IPS-NIHi7 (cell line): ENCODE measurements at regions not wholly inside any gene's neighbourhood (a gene's known extent, or its start where the extent isn't known, plus 50 kb on each side); places are given as distances from the start of the nearest gene placed in this dataset.

Source experiments
- DNase-seq: peaks from one replicate; pipeline ENCODE4 v3.0.0; 2012; ENCODE audit warnings: mixed read lengths; ENCODE audit errors: extremely low spot score

DNA sequence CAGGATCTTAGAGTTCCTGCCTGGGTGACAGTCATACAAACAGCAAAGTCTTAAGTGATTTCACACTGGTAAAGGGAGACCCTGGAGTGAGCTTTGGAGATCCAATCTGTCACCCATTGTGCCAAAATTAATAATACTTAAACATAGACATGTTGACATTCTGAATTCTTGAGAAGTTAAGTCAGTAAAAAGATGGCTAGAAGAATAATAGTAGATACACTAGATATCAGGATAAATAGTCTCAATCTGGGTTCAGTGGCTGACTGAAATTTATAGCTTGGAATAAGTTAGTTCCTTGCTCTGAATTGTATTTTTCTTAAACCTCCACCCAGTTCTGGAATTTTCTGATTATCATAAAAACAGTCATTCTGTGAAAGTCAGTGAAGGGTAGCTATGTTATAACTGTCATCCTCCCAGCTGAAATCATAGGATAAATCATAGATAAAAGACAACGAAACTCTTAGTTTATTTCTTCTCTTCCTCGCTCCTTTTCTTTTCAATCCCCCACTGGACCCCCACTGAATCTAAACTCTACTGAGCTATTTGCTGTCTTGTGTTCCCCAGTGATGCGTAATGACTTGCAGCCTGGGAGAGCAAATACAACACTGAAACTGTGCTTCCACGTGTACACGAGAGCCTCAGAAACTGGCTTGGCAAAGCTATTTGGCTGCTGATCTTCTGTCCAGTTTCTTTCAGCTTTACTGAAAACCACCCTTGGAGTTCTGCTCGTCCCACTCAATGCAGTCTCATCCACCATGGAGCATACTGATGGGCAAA, 175.4 kb upstream of the TP63 start:
- DNase-seq, result no peak

DNA sequence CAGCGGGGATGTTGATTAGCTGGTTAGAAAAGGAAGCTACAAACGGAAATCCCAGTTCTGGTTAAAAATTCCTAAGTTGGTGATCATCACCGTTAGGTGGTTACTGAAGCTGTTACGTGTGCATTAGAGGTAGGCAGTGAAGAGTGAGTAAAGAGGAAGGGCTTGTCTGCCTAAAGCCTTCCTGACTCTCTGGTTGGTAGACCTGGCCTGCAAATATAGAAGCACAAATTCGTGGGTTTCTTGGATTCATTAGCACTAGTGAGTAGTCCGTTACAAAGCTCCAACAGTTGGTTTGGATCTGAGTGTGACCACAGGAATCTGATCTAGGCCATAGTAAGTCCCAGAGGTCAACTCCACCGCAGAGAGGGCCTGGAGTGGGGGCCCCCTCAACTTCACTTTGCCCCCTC, 174.0 kb upstream of the TP63 start:
- DNase-seq, result no peak

GRCh38 chr3:189457631-189458412, 173.4 kb upstream of the TP63 start:
- no peak for DNase-seq

DNA sequence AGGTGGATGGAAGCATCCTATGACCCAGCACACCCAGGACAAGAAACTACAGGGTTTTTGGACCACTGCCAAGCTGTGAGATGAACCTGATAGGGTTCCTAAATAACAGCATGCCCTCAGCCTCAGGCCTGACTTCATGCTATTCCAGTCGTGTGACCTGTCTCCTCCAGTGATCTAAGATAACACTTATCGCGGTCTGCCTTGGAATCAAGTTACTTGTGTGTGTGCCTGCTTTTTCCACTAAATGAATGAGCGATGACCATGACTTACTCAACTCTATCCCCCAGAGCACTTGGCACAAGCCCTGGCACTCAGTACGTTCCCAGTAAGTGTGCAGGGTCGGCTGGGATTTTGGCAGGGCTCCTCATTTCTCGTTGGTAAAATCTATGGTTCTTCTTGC, 172.7 kb upstream of the TP63 start:
- DNase-seq, result no peak

DNA sequence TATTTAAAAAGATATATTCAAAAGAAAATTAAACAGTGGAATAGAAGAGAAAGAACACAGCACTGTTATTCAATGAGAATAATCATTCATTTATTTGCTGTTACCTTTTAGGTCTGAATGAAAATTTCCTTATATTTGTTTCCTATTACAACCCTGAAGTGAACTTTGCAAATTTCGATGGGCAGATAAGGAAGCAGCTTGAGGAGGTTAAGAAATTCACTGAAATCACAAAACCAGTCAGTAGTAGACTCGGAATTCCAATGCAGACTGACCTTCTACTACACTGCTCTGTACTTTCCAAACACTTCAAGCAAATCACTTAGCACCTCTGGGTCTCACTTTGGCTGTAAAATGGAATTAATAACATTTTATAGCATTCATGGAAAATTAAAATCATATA, 172.0 kb upstream of the TP63 start:
- no peak for DNase-seq

GRCh38 chr3:189460511-189460910, 170.7 kb upstream of the TP63 start:
- no peak for DNase-seq

DNA sequence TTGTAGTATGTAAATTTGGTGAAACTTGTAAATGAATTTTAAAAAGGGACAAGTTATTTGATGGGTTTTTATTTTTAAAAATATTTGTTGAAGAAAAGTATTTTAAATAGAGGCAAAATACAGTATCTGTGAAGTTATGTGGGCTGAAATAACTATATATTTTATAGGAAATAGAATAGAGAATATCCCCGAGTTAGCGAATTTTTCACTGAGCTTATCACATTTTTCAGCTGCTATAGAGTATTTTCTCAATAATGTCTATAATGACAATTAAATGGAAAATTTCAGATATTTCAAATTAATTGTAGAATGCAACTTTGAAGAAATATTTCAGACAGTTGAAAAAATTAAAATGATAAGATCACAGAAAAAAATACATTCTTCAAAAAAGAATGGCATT, 166.4 kb upstream of the TP63 start:
- DNase-seq, result no peak

DNA sequence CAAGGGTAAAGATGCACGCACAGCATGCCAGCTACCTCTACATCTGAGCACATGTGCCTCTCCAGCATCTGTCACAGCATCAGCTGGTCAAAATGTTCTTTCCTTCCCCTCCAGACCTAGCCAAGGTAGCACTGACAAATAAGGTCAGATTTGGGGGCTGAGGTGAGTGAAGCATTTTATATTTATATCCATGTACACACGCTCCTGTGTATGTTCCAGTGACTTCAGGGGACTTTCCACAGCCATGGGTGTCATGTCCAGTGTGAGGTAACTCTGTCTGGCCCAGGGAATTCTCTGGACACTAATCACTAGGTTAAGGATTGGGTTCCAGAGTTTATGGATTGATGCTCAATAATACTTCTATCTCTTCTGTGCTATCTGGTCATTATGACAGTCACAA, 165.2 kb upstream of the TP63 start:
- DNase-seq, result no peak

DNA sequence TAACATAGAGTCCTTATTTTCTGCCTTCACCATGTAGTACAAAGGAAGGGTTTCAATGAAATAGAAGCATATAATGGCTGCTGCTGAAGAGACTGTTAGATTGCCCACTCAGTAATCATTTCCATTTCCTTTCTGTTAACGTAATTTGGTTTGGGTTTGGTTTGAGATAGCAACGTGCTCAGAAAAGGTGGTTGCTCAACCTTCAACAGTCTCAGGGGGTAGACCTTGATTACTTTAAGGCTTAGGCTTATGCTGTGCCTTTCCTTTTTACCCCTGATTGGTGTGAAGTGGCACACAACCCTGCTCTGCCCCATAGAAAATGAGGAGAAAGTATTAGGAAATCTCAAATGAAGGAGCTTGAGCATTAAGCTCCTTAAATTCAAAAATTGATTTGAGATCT, 163.7 kb upstream of the TP63 start:
- no peak for DNase-seq

DNA sequence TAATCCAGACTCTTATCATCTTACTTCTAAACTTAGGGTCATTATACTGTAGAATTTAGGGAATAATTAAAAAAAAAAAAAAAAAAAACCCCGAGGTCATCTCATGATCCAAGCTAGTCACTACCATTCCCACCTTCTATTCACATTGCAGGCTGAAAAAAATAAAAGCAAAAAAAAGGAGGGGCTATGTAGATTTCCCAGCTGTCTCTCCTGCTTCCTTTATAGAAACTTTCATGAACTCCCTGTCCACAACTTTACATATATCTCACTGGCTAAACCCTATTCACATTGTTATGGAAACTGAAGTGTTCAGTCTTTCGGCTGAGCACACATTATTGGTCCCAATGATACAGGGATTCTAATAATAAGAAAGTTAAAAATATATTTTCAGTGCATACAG, 156.2 kb upstream of the TP63 start:
- DNase-seq, result no peak

- no peak for DNase-seq
These were observed 153.6 kb upstream of the TP63 start for GRCh38 chr3:189477614-189478013.

DNA sequence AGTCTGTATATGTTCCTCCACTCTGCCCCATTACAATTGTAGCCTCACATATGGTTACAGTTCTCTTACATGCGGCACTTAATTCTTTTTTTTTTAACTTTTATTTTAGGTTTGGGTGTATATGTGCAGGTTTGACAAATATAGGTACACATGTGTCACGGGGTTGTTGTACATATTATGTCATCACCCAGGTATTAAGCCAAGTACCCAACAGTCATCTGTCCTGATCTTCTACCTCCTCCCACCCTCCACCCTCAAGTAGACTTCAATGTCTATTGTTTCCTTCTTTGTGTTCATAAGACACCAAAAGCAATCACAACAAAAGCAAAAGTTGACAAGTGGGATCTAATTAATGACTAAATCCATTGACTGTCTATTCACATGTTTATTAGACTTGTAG, 144.6 kb upstream of the TP63 start:
- DNase-seq, result no peak

GRCh38 chr3:189488241-189488767, 142.9 kb upstream of the TP63 start:
- peak; percentile 27 for DNase-seq

- no peak for DNase-seq
These were observed 140.9 kb upstream of the TP63 start for GRCh38 chr3:189490337-189490736.

GRCh38 chr3:189490749-189491148, 140.4 kb upstream of the TP63 start:
- no peak for DNase-seq

- no peak for DNase-seq
These were observed 139.4 kb upstream of the TP63 start for GRCh38 chr3:189491831-189492230.

- DNase-seq, result no peak
These were observed 137.9 kb upstream of the TP63 start for GRCh38 chr3:189493271-189493670.

DNA sequence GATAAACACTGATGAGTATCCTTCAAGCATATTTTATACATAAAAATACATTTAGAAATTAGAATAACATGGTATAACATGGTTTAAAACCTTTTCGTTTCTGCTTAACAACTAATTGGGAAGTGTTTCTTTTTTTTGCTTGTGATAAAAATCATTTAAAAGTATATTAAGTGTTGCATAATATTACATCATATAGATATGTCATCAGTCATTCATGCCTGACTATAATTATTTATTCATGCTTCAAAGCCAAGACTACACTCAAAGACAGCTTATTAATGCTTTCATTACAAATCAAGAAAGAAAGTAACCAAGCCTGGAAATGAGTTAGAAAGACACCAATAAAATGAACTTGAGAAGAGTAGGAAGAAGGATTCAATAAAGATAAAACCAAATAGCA, 136.6 kb upstream of the TP63 start:
- DNase-seq, result no peak

DNA sequence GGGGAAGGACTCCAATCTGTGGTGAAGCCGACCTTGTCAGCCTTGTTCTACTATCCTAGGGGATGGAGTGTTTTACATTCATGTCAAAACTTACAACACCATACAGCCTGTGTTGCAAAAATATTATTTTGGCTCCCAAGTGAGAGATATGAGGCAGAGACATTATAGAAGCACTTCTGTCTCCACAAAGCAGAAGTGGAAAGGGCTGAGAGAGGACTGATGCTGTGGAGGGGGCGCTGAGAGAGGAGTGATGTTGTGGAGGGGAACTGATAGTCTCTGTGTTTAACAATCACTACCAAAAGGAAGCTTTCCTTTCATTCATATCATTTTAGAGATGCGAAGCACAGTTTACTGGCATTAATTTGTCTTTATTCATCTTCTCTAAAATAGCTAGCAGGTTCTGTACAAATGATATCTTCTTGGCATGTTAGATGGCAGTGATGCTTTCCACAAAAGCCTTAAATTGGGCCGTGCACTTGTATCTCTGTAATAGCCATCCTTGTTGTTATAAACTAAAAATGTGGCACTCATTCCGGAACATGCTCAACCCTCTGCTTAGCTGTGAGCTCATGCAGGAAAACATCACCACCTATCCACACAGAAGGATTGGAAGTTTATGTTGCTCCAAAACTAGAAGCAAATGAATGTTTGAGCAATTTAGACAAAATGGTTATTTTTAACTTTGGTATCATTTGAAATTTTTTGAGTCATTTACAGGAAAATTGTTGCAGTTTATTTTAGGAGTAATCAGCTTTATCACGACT, 134.6 kb upstream of the TP63 start:
- DNase-seq, result no peak

- no peak for DNase-seq
These were observed 132.0 kb upstream of the TP63 start for GRCh38 chr3:189498995-189499704.

GRCh38 chr3:189500299-189500698, 130.9 kb upstream of the TP63 start:
- no peak for DNase-seq
